OCI-LY7 (cell line): ENCODE measurements at regions not wholly inside any gene's neighbourhood (a gene's known extent, or its start where the extent isn't known, plus 50 kb on each side); places are given as distances from the start of the nearest gene placed in this dataset.

Experiments
- BruUV-seq: library from RNA; stranded (reverse); fragments of 400-500 nt; replicated peaks from 2 replicates; lab custom pipeline; 2021; lab: Mats Ljungman, UMichigan
- CTCF ChIA-PET: fragments of 300-600 bp; sonication (Branson Sonifier 250); formaldehyde crosslinking; loops from one replicate; lab custom pipeline; 2022; ENCODE audit warnings: antibody characterized with exemption; ENCODE audit not compliant: unreplicated experiment; lab: Charles Lee
- POLR2A ChIA-PET: fragments of 300-600 bp; sonication (Branson Sonifier 250); formaldehyde crosslinking; loops from one replicate; lab custom pipeline; 2022; ENCODE audit warnings: antibody characterized with exemption; lab: Charles Lee
- DNase-seq: peaks from one replicate; pipeline ENCODE4 v3.0.0-alpha.2; 2015; ENCODE audit warnings: low spot score
- H2AFZ ChIP-seq: fragments of 200-600 bp; sonication (generic), shearing (Covaris generic); 2 replicates; pipeline ENCODE4 v1.6.1; 2014; ENCODE audit warnings: mild to moderate bottlenecking, antibody characterized with exemption, low read length, moderate library complexity
- H3K27ac ChIP-seq: fragments of 200-600 bp; sonication (generic); 2 replicates; pipeline ENCODE4 v1.5.1; 2014; ENCODE audit warnings: mixed run types, low read depth, mild to moderate bottlenecking, moderate library complexity, low read length, inconsistent platforms; ENCODE audit not compliant: poor library complexity, severe bottlenecking
- H3K36me3 ChIP-seq: fragments of 200-600 bp; sonication (generic); 2 replicates; pipeline ENCODE4 v1.6.1; 2014; ENCODE audit warnings: mild to moderate bottlenecking, antibody characterized with exemption, low read length, moderate library complexity, mixed read lengths; ENCODE audit not compliant: insufficient read depth
- H3K4me1 ChIP-seq: fragments of 200-600 bp; sonication (generic); 2 replicates; pipeline ENCODE4 v1.5.1; 2014; ENCODE audit warnings: mild to moderate bottlenecking, low read length; ENCODE audit not compliant: insufficient read depth, poor library complexity, severe bottlenecking
- H3K4me2 ChIP-seq: fragments of 200-600 bp; sonication (generic); 2 replicates; pipeline ENCODE4 v1.6.1; 2014; ENCODE audit warnings: mild to moderate bottlenecking, low read length
- H3K4me3 ChIP-seq: fragments of 200-600 bp; sonication (generic); 2 replicates; pipeline ENCODE4 v1.5.1; 2014; ENCODE audit warnings: mild to moderate bottlenecking, low read depth, low read length; ENCODE audit not compliant: poor library complexity, severe bottlenecking
- H3K79me2 ChIP-seq: fragments of 200-600 bp; sonication (generic); 2 replicates; pipeline ENCODE4 v1.6.1; 2016; ENCODE audit warnings: low read depth, mild to moderate bottlenecking, low read length, moderate library complexity, mixed read lengths; ENCODE audit not compliant: insufficient read depth
- H3K9me2 ChIP-seq: fragments of 200-600 bp; sonication (generic); 2 replicates; pipeline ENCODE4 v1.6.1; 2016; ENCODE audit warnings: mild to moderate bottlenecking, low read length, mixed read lengths; ENCODE audit not compliant: insufficient read depth
- H3K9me3 ChIP-seq: fragments of 200-600 bp; sonication (generic); 2 replicates; pipeline ENCODE4 v1.6.1; 2014; ENCODE audit warnings: mild to moderate bottlenecking, mixed run types, low read length, mixed read lengths
- H4K20me1 ChIP-seq: fragments of 200-600 bp; sonication (generic); 2 replicates; pipeline ENCODE4 v1.6.1; 2014; ENCODE audit warnings: mild to moderate bottlenecking, antibody characterized with exemption, low read length, moderate library complexity, mixed read lengths; ENCODE audit not compliant: insufficient read depth
- CTCF ChIP-seq: fragments of 200-600 bp; sonication (generic); conservative IDR thresholded peaks from 2 replicates; pipeline ENCODE4 v1.5.1; 2014; ENCODE audit warnings: mild to moderate bottlenecking, antibody characterized with exemption, low read length, moderate library complexity, mixed read lengths
- EZH2phosphoT487 ChIP-seq: fragments of 200-600 bp; sonication (generic); IDR thresholded peaks from 2 replicates; pipeline ENCODE4 v1.6.1; 2018; ENCODE audit warnings: low read depth, borderline replicate concordance, mild to moderate bottlenecking, mixed run types, antibody characterized with exemption, low read length, moderate library complexity, mixed read lengths
- intact Hi-C: fragments of 100-400 bp; cut with micrococcal nuclease; formaldehyde crosslinking; loops from one replicate; pipeline ENCODE4 v1.10.0; 2022; ENCODE audit not compliant: unreplicated experiment

- Histone ChIP-seq H3K9me2 (no peaks in the 10 kb centered on the region), H3K27ac (no peak overlapping the region), H3K9me3 (no peaks in the 10 kb centered on the region), H2AFZ (no peak overlapping the region), H3K79me2 (no peaks in the 10 kb centered on the region), H3K4me3 (no peak overlapping the region), H3K4me2 (no peak overlapping the region), H4K20me1 (no peaks in the 10 kb centered on the region), H3K36me3 (no peaks in the 10 kb centered on the region), H3K4me1 (no peaks in the 10 kb centered on the region)
- intact Hi-C loops, result no loop called here
- ChIA-PET CTCF (no interaction called here), POLR2A (interaction anchor here (0.6 to 0.8 kb wide), 4 partner anchors 16 to 106 kb away, joined by 3 to 5 read pairs (median 3); partner anchors contain the start of gene ACTR3)
- TF ChIP-seq CTCF, result no peak
- TF ChIP-seq EZH2phosphoT487, result no peak
- no peak for DNase-seq
- BruUV-seq, result no TSS peak
These were observed 60.6 kb upstream of the ACTR3 start for GRCh38 chr2:113829270-113829669.

GRCh38 chr2:113828049-113828742 lies 61.7 kb upstream of the ACTR3 start:
- no peaks in the 10 kb centered on the region for H3K36me3 ChIP-seq
- H3K9me3 ChIP-seq, result no peaks in the 10 kb centered on the region
- no peaks in the 10 kb centered on the region for H3K9me2 ChIP-seq
- no peak overlapping the region for H3K4me2 ChIP-seq
- CTCF ChIA-PET, result no interaction called here
- H3K79me2 ChIP-seq, result no peaks in the 10 kb centered on the region
- DNase-seq, result no peak
- TF ChIP-seq CTCF (no peak), EZH2phosphoT487 (no peak)
- POLR2A ChIA-PET, result interaction anchor here (0.7 kb wide), 1 partner anchor 61 kb away, joined by 3 read pairs; the partner anchor contains the start of gene ACTR3
- BruUV-seq, result no TSS peak
- intact Hi-C loops, result no loop called here
- no peak overlapping the region for H3K27ac ChIP-seq
- no peak overlapping the region for H2AFZ ChIP-seq
- no peaks in the 10 kb centered on the region for H4K20me1 ChIP-seq
- no peak overlapping the region for H3K4me3 ChIP-seq
- no peaks in the 10 kb centered on the region for H3K4me1 ChIP-seq

DNA sequence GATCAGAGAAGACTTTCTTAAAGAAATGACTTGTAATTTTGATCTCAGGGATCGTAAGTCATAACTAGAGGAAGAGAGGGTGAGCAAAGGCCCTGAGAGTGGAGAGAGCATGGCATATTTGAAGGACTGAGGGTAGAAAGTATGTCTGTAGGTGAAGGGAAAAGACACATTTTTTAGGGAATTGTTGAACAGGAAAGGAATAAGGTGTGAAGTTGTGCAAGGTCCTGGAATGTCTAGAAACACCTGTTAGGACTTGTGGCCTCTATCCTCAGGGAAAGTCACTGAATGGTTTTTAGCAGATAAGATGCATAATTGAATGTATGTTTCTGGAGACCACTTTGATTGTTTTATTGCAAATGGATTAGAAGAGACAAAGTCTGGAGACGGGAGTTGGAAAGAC lies 62.5 kb upstream of the ACTR3 start:
- no peak overlapping the region for H3K4me3 ChIP-seq
- TF ChIP-seq EZH2phosphoT487 (no peak), CTCF (no peak)
- H3K79me2 ChIP-seq, result no peaks in the 10 kb centered on the region
- POLR2A ChIA-PET, result no interaction called here
- no peaks in the 10 kb centered on the region for H3K9me3 ChIP-seq
- no peaks in the 10 kb centered on the region for H4K20me1 ChIP-seq
- H3K27ac ChIP-seq, result no peak overlapping the region
- CTCF ChIA-PET, result no interaction called here
- H3K4me2 ChIP-seq, result no peak overlapping the region
- BruUV-seq, result no TSS peak
- H3K36me3 ChIP-seq, result no peaks in the 10 kb centered on the region
- H3K9me2 ChIP-seq, result no peaks in the 10 kb centered on the region
- H3K4me1 ChIP-seq, result no peaks in the 10 kb centered on the region
- DNase-seq, result no peak
- intact Hi-C loops, result no loop called here
- no peak overlapping the region for H2AFZ ChIP-seq
